Breast epithelium (tissue), 3 donors: ENCODE measurements at regions not wholly inside any gene's neighbourhood (a gene's known extent, or its start where the extent isn't known, plus 50 kb on each side); places are given as distances from the start of the nearest gene placed in this dataset.

ENCODE experiments used
- POLR2AphosphoS5 ChIP-seq, 3 donors: sonication (generic); formaldehyde crosslinking; IDR thresholded peaks; one replicate each; pipeline ENCODE4 v1.6.1; 2017; ENCODE audit warnings: antibody characterized with exemption in 3 of 3
- TF ChIP-seq, protein P1 (sequence below), 3 donors: fragments of 450-650 bp; IDR thresholded peaks; one replicate each; pipeline ENCODE4 v1.5.1; 2016 to 2017; ENCODE audit warnings: antibody characterized with exemption in 3 of 3, mild to moderate bottlenecking in 3 of 3, moderate library complexity in 3 of 3

- TF ChIP-seq, protein P1, sequence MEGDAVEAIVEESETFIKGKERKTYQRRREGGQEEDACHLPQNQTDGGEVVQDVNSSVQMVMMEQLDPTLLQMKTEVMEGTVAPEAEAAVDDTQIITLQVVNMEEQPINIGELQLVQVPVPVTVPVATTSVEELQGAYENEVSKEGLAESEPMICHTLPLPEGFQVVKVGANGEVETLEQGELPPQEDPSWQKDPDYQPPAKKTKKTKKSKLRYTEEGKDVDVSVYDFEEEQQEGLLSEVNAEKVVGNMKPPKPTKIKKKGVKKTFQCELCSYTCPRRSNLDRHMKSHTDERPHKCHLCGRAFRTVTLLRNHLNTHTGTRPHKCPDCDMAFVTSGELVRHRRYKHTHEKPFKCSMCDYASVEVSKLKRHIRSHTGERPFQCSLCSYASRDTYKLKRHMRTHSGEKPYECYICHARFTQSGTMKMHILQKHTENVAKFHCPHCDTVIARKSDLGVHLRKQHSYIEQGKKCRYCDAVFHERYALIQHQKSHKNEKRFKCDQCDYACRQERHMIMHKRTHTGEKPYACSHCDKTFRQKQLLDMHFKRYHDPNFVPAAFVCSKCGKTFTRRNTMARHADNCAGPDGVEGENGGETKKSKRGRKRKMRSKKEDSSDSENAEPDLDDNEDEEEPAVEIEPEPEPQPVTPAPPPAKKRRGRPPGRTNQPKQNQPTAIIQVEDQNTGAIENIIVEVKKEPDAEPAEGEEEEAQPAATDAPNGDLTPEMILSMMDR (IDR thresholded peaks at IDR 0.05) = no peak
- no peak for TF ChIP-seq POLR2AphosphoS5 (IDR thresholded peaks at IDR 0.05)
Observed at GRCh38 chr3:1692428-1692827, 406.2 kb upstream of the CNTN4 start.
